ENCODE measurements at regions not wholly inside any gene's neighbourhood (a gene's known extent, or its start where the extent isn't known, plus 50 kb on each side); places are given as distances from the start of the nearest gene placed in this dataset.

- DNase-seq (ENCODE audit: low read depth in 3 of 3), result no peak
Observed at GRCh38 chr4:163871078-163871477, 376.6 kb downstream of the TMA16 start.

GRCh38 chr4:163875327-163875726, 380.8 kb downstream of the TMA16 start:
- no peak for DNase-seq (ENCODE audit: low read depth in 3 of 3)

- no peak for DNase-seq (ENCODE audit: low read depth in 3 of 3)
Observed at GRCh38 chr4:163878336-163879121, 384.0 kb downstream of the TMA16 start.

- DNase-seq (ENCODE audit: low read depth in 3 of 3), result no peak
Observed at GRCh38 chr4:163892417-163892816, 397.9 kb downstream of the TMA16 start.

DNA sequence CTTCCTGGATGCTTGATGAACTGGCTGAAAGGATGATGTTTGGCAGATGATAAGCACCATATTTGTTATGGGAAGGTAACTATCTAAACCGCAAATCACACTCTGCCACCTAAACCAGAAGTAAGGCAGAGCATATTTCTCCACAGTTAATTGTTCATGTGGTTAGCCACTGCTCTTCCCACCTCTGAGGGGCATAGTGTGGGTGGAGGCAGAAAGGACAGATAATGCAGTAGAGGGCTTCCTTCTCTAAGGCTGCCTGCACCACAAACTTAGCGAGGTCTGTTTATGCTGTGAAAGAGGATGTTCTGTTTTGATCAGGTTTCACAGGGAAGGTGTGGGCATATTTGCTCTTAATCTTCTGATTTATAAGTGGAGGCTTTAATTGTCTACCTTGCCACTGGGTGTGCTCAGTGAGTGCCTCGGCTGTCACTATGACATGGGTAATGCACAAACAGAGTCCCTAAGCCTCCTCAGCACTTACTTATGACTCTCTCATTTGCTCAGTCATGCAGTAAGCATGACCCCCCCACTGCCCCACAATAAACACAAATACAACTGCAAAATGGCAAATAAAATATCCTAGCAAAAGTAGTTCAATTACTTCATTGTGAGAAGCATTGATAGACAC, 401.0 kb downstream of the TMA16 start:
- DNase-seq (ENCODE audit: low read depth in 3 of 3), result peak in 1 of 3 donors; percentile 1

DNA sequence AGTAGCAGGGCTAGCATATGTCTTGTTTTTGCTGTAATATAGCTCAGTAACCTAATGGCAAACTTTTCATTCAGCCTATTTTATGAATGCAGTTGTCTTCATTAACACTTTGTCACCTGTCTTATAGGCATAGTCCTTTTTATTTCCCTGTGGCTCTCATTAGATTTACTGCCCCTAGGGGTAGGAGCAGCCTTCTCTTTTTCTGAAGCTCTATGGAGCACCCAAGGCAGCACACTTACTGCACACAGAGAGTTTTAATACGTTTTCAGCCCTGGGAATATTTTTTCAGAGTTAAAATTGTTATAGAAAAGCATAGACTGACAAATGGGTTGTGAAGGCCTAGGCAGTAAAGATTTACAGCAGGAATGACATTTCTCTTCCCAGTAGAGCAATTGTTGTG, 406.8 kb downstream of the TMA16 start:
- DNase-seq (ENCODE audit: low read depth in 3 of 3), result no peak

DNA sequence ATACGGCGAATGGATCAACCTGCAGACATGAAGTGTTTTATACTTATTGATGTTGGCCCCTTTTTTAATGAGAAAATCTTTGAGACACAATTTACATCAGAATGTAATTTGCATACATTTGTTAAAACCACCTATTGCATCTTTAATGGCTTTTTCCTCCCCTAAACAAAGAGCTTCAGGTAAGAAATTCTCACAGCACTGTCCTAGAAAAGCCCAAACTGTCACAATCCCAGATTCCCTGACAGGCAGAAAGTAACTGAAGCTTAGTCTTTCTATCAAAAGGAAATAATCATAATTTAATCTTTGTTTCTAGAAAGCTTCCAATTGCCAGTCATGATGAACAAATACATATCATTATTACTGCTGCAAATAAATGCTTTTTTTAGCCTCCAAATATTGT, 407.9 kb downstream of the TMA16 start:
- no peak for DNase-seq (ENCODE audit: low read depth in 3 of 3)

GRCh38 chr4:163911891-163912290, 417.4 kb downstream of the TMA16 start:
- DNase-seq (ENCODE audit: low read depth in 3 of 3), result no peak

DNA sequence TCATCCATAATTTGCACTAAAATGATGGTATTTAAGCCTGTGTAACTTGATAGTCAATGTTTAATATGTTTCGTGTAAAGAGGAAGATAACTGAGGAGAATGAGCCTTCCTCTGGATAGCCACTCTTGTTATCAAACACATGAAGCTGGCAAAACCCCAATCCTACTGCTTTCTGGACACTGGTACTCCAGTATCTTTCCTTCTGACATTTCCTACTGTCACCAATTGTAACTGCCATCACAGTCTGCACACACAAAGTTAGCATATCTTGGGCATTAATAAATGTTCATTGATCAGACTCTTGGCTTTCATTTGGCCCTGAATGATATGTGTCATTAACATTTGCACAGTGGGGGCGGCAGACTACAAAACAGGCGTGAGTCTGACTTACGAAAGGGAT, 419.1 kb downstream of the TMA16 start:
- no peak for DNase-seq (ENCODE audit: low read depth in 3 of 3)

GRCh38 chr4:163915896-163916295, 421.4 kb downstream of the TMA16 start:
- no peak for DNase-seq (ENCODE audit: low read depth in 3 of 3)

- no peak for DNase-seq (ENCODE audit: low read depth in 3 of 3)
Observed at GRCh38 chr4:163920426-163920825, 425.9 kb downstream of the TMA16 start.

DNA sequence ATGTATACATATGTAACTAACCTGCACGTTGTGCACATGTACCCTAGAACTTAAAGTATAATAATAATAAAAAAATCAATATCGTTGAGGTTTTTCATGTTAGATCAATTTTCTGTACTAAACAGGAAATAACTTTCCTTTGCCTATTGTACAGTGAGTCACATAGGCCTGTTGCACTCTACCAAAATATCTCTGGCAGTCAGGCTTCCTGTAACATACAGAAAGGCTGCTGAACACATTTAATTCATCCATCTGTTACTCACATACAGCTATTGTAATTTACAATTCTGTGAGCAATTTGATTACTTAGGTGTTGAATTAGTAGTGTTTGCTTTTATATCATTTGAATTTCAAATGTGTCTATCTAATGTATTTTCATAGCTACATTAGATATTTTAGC, 427.8 kb downstream of the TMA16 start:
- DNase-seq (ENCODE audit: low read depth in 3 of 3), result no peak

- DNase-seq (ENCODE audit: low read depth in 3 of 3), result no peak
Observed at GRCh38 chr4:163923092-163923491, 428.6 kb downstream of the TMA16 start.

DNA sequence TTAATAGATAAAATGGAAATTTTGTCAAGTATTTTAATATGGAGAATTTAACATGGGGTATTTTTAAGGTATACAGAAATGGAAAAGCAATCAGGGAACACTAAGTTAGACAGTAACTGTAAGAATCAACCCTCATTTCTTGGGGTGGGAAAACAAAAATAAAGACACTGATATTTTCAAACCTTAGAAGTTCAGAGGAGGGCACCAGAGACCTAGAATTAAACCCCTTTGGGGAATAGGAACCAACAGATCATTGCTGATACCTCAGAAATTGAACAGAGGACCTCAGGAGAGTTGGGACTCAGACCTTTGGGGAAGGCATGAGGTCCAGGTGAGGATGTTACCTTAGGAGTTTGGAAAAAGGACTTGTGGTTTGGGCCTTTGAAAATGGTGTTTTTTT, 435.6 kb downstream of the TMA16 start:
- no peak for DNase-seq (ENCODE audit: low read depth in 3 of 3)

DNA sequence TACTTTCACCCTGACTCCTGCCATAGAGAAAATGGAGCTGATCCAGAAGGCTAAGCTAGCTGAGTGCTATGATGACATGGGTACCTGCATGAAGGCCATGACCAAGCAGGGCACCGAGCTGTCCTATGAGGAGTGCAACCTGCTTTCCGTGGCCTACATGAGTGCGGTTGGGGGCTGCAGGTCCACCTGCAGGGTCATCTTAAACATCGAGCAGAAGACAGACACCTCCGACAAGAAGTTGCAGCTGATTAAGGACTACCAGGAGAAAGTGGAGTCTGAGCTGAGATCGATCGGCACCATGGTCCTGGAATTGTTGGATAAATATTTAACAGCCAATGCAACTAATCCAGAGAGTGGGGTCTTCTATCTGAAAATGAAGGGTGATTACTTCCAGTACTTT, 438.0 kb downstream of the TMA16 start:
- DNase-seq (ENCODE audit: low read depth in 3 of 3), result no peak

- no peak for DNase-seq (ENCODE audit: low read depth in 3 of 3)
Observed at GRCh38 chr4:163939597-163939996, 445.1 kb downstream of the TMA16 start.

GRCh38 chr4:163941221-163941905, 446.9 kb downstream of the TMA16 start:
- no peak for DNase-seq (ENCODE audit: low read depth in 3 of 3)

DNA sequence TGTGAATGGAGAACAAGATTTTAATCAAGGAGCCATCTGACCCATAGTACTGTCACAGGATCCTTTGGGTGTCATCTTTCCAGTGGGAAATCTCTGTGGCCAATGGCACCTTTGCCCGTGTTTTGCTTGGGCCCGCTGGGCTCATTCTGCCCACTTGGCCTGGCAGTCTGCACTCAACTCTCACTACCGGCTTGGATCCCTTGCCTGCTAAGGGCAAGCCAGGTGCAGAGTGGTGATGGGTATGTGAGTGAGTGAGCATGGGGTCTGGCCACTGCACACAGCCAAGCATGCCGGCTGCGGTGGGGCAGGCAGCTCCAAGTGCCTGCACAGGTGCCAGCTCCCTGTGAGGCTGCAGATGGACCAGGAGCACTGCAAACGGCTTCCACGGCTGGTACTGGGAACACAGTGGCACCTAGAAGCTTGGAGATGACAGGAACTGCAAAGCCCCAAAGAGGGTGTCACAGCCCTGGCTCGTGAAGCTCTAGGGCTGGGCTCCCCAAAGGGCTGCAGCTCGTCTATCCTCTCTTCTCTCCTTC, 454.5 kb downstream of the TMA16 start:
- no peak for DNase-seq (ENCODE audit: low read depth in 3 of 3)

DNA sequence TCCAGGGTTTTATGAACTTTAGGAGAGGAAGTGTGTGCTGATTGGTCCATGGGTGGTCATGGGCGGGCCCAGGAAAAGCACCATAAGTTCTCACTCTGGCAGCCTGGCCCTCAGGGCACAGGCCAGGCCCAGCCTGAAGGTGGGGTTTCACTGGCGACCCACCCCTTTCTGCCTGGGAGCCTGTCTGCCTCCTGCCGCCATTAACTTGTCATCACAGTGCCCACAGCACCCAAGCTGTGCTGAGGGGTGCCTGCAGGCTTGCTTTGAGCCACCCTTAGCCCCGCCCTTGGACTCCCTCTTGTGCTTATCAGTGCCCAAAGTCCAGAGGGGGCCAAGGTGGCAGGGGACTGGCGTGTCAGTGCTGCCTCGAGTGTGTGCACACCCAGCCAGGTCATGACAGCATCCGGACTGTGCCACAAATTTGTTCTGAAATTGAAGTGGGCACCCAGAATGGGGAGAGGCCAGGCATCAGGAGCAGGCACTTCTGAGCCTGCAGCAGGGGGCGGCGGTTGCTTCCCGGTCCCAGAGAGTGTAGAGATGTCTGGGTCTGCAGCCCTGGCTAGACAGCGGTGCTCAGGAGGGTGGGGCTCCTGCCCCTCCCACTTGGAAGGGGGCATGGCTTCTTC, 455.6 kb downstream of the TMA16 start:
- DNase-seq (ENCODE audit: low read depth in 3 of 3), result no peak

DNA sequence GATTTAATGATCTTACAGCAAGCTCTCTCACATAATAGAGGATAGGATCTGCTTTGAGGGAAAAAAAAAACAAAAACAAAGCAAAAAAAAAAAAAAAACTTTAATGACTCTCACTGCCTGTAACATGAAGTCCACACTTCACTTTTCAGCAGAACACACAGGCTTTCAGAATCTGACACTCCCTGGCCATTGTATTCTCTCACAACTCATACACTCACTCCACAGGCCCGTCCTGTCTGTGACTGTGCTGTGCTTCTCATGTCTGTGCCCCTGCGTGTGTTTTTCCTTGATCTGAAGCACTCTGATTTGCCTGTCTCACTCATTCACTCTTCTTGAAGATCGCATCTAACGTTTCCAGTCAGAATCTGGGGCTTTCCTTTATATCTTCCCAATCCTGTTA, 460.8 kb downstream of the TMA16 start:
- DNase-seq (ENCODE audit: low read depth in 3 of 3), result no peak

DNA sequence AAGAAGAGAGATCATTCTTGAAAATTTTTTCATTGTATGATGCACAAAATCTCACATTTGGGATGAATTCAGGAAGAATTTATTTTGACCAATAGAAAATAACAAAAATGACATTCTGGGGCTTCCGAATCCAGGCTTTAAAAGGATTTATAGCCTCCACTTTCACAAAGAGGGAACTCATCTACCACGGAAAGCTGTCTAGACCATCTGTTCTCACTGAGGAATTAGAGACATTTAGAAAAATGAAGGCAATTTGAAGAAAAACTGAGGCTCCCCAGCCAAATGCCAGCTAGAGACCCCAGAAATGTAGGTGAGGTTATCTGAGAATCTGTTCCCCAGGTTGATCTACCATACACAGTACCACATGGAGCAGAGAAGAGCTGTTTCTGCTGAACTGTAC, 464.3 kb downstream of the TMA16 start:
- no peak for DNase-seq (ENCODE audit: low read depth in 3 of 3)

DNA sequence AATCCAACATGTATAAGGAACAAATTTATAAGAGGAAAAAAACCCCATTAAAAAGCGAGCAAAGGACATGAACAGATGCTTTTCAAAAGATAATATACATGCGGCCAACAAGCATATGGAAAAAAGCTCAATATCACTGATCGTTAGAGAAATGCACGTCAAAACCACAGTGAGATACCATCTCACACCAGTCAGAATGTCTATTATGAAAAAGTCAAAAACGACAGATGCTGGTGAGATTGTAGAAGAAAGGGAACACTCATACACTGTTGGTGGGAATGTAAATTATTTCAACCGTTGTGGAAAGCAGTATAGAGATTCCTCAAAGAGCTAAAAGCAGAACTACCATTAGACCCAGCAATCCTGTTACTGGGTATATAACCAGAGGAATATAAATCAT, 465.4 kb downstream of the TMA16 start:
- no peak for DNase-seq (ENCODE audit: low read depth in 3 of 3)

Data from stimulated activated CD4-positive, alpha-beta T cell treated with anti-CD3 and anti-CD28 coated beads, TNF-alpha, amount 100 ng/mL, for 48 hours (primary cell).